ENCODE measurements at regions not wholly inside any gene's neighbourhood (a gene's known extent, or its start where the extent isn't known, plus 50 kb on each side); places are given as distances from the start of the nearest gene placed in this dataset.

GRCh38 chr5:8824371-8824770, 721.5 kb downstream of the SEMA5A start:
- TF ChIP-seq ZC3H10 (CRISPR knock-in tag; IDR thresholded peaks at IDR 0.05) (no peak), RARB (CRISPR knock-in tag; IDR thresholded peaks at IDR 0.05) (no peak), OSR1 (CRISPR knock-in tag; IDR thresholded peaks at IDR 0.05) (no peak), ZFP30 (CRISPR knock-in tag; IDR thresholded peaks at IDR 0.05) (no peak), ARNTL (CRISPR knock-in tag; IDR thresholded peaks at IDR 0.05; ENCODE audit: borderline replicate concordance, low read depth) (no peak), PPARA (CRISPR knock-in tag; IDR thresholded peaks at IDR 0.05; ENCODE audit: borderline replicate concordance) (no peak), TOX (CRISPR knock-in tag; IDR thresholded peaks at IDR 0.05; ENCODE audit: borderline replicate concordance) (no peak)

All from SK-N-SH treated with all-trans-retinoic acid at 6 μM for 48 hours (cell line).